HUES64 (cell line): ENCODE measurements at regions not wholly inside any gene's neighbourhood (a gene's known extent, or its start where the extent isn't known, plus 50 kb on each side); places are given as distances from the start of the nearest gene placed in this dataset.
"Not testable (repeated sequence)": the region's sequence is repeated elsewhere in the genome, so short reads cannot be mapped to it uniquely, and the experiment has no call there.

Experiments
- H3K27ac ChIP-seq: 2 replicates; pipeline ENCODE4 v1.7.0; 2013; ENCODE audit warnings: low read depth, low read length, inconsistent platforms
- H3K27me3 ChIP-seq: 2 replicates; pipeline ENCODE4 v1.6.1; 2013; ENCODE audit warnings: mild to moderate bottlenecking, low read length; ENCODE audit not compliant: insufficient read depth
- H3K36me3 ChIP-seq: 2 replicates; pipeline ENCODE4 v1.6.1; 2013; ENCODE audit warnings: mild to moderate bottlenecking, low read length; ENCODE audit not compliant: insufficient read depth
- H3K4me1 ChIP-seq: 2 replicates; pipeline ENCODE4 v1.6.1; 2013; ENCODE audit warnings: mild to moderate bottlenecking, low read length, moderate library complexity; ENCODE audit not compliant: insufficient read depth
- H3K4me3 ChIP-seq: 2 replicates; pipeline ENCODE4 v1.5.1; 2013; ENCODE audit warnings: mild to moderate bottlenecking, low read length, moderate library complexity
- H3K9ac ChIP-seq: 2 replicates; pipeline ENCODE4 v1.6.1; 2013; ENCODE audit warnings: mild to moderate bottlenecking, low read depth, low read length
- H3K9me3 ChIP-seq: 2 replicates; pipeline ENCODE4 v1.6.1; 2013; ENCODE audit warnings: low read depth, low read length; ENCODE audit not compliant: insufficient read depth
- WGBS: fragments of 150-250, 120-280 bp; methylation state at CpG from one replicate; pipeline ENCODE4 v1.1.7; 2013; ENCODE audit warnings: missing lambda C conversion rate; 5-methylcytosine and 5-hydroxymethylcytosine counted together

DNA sequence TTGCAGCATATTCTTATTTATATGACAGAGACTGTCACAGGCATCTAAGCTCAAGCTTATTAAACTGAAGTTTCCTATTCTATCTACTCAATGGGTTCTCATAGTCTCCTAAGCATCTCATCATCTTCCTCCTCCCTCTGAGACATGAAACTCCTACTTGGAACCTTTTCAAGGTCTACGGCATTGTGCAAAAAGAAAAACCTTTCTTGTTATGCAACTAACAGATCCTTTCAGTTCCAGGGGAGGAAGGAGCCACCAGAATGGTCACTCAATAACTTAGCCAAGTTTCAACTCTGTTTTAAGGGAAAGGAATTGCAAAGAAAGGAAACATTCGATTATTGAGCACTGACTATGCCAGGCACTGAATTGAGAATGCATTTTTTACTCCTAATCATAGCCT lies 98.1 kb upstream of the RRN3 start:
- not testable (repeated sequence) for H3K4me3 ChIP-seq, H3K27me3 ChIP-seq, H3K27ac ChIP-seq, H3K9me3 ChIP-seq, H3K4me1 ChIP-seq, H3K9ac ChIP-seq, H3K36me3 ChIP-seq
- no CpG with 5 or more reads among the region's 2 CpGs for WGBS

DNA sequence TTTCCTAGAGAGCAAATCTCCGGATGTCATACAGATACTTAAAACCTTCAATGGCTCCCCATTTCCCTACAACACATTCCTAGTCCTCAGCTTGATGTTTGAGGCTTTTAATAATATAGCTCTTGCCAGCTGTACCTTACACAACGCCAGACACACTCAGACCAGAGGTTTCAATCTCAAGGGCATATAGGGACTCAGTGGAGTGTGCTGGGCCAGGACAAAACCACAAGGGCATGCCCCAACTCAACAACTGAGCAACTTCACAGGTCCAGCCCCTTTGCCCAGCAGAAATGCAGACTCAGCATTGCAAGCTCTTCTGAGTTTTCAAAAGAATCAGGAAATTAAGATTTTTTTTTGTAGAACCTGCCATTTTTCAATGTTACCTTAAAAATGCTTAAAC lies 95.4 kb upstream of the RRN3 start:
- not testable (repeated sequence) for H3K9ac ChIP-seq, H3K4me3 ChIP-seq, H3K4me1 ChIP-seq, H3K9me3 ChIP-seq, H3K27me3 ChIP-seq, H3K27ac ChIP-seq, H3K36me3 ChIP-seq
- WGBS: no CpG with 5 or more reads among the region's 2 CpGs
